ENCODE measurements at regions not wholly inside any gene's neighbourhood (a gene's known extent, or its start where the extent isn't known, plus 50 kb on each side); places are given as distances from the start of the nearest gene placed in this dataset.
A peak's percentile ranks its signal among the peaks of the same experiment; 100 is the strongest.

DNA sequence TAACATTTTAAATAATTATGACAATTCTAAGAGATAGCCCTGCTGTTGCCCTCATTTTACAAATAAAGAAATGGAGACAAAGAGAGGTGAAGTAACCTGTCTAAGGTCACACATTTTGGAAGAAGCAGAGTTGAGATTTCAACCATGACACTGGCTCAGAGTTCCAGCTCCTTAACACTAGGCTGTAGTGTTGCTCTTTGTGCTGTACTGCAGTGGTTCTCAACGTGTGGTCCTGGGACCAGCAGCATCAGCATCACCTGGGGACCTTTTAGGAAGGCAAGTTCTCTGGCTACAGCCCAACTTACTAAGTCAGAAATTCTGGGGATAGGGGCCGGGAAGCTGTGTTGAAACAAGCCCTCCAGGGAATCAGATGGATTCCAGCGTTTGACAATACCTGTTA lies 62.4 kb upstream of the FERMT1 start:
- no peak overlapping the region for H3K4me3 ChIP-seq (ENCODE audit: low read depth, low read length)
- no peak for DNase-seq (ENCODE audit: low read depth)
- peak; percentile 3 for TF ChIP-seq CTCF (IDR thresholded peaks at IDR 0.05; ENCODE audit: insufficient read depth, low read depth, low read length, missing control alignments)

DNA sequence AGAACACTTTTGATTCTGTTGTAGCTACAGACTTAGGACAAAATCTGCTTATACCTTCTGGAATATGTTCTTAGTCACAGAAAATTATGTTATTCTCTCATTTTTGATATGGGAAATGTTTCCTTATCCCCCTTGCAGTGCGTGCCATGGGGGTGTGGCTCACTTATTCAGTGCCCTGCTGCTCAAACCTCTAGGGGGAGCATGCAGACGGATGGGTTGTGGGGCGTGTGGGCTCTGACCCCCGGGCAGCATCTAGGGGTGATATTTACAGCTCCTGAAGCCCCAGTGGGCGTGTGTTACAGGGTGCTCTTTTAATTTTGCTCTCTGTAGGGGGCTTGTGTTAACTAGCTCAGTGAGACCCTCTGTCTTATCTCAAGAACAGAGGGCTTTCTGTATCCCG lies 61.3 kb upstream of the FERMT1 start:
- DNase-seq (ENCODE audit: low read depth): no peak
- peak; percentile 14 for TF ChIP-seq CTCF (IDR thresholded peaks at IDR 0.05; ENCODE audit: insufficient read depth, low read depth, low read length, missing control alignments)

GRCh38 chr20:6180531-6180930 lies 57.7 kb upstream of the FERMT1 start:
- H3K4me3 ChIP-seq (ENCODE audit: low read depth, low read length): no peak overlapping the region
- no peak for DNase-seq (ENCODE audit: low read depth)
- no peak for TF ChIP-seq CTCF (IDR thresholded peaks at IDR 0.05; ENCODE audit: insufficient read depth, low read depth, low read length, missing control alignments)

More for the DNA sequence above, 61.3 kb upstream of the FERMT1 start:
- H3K4me3 ChIP-seq (ENCODE audit: low read depth, low read length): no peak overlapping the region

- DNase-seq (ENCODE audit: low read depth): no peak
- no peak for TF ChIP-seq CTCF (IDR thresholded peaks at IDR 0.05; ENCODE audit: insufficient read depth, low read depth, low read length, missing control alignments)
Observed at GRCh38 chr20:6178537-6178936, 55.7 kb upstream of the FERMT1 start.

GRCh38 chr20:6173481-6173880 lies 50.7 kb upstream of the FERMT1 start:
- TF ChIP-seq CTCF (IDR thresholded peaks at IDR 0.05; ENCODE audit: insufficient read depth, low read depth, low read length, missing control alignments): no peak
- no peak overlapping the region for H3K4me3 ChIP-seq (ENCODE audit: low read depth, low read length)
- no peak for DNase-seq (ENCODE audit: low read depth)

More at GRCh38 chr20:6178537-6178936, 55.7 kb upstream of the FERMT1 start:
- H3K4me3 ChIP-seq (ENCODE audit: low read depth, low read length): no peak overlapping the region

Data from GM12865 (cell line).